ENCODE measurements at regions not wholly inside any gene's neighbourhood (a gene's known extent, or its start where the extent isn't known, plus 50 kb on each side); places are given as distances from the start of the nearest gene placed in this dataset.

GRCh38 chr9:108336575-108336974 lies 519.2 kb downstream of the ACTL7B start:
- Histone ChIP-seq H3K79me1 (ENCODE audit: low read depth in 1 of 2, low read length in 2 of 2) (no peaks in the 10 kb centered on the region), H4K8ac (ENCODE audit: low read depth in 2 of 2, low read length in 2 of 2) (no peak overlapping the region), H2BK20ac (ENCODE audit: low read depth, low read length) (no peak overlapping the region), H3K9me1 (ENCODE audit: insufficient read depth, low read length) (no peaks in the 10 kb centered on the region), H2BK120ac (ENCODE audit: low read depth, low read length) (no peak overlapping the region), H3K23ac (ENCODE audit: low read depth, low read length) (no peak overlapping the region), H3K4me2 (ENCODE audit: low read depth, low read length) (no peak overlapping the region), H2AK5ac (ENCODE audit: low read depth, low read length) (no peak overlapping the region), H3K14ac (replicated peaks; ENCODE audit: low read depth, low read length) (no peak overlapping the region), H3K36me3 (ENCODE audit: control insufficient read depth, insufficient read depth, low read length) (no peaks in the 10 kb centered on the region), H3K4me1 (ENCODE audit: control insufficient read depth, insufficient read depth, low read length) (no peaks in the 10 kb centered on the region), H3K56ac (ENCODE audit: extremely low read depth, insufficient read depth, low read length) (no peak overlapping the region), H4K5ac (ENCODE audit: low read depth, low read length) (no peak overlapping the region), H3K4ac (ENCODE audit: low read depth, low read length) (no peak overlapping the region), H3K27ac (ENCODE audit: insufficient read depth, low read length) (no peak overlapping the region), H4K20me1 (ENCODE audit: insufficient read depth, low read length) (no peaks in the 10 kb centered on the region), H3K18ac (ENCODE audit: low read depth, low read length) (no peak overlapping the region), H2AFZ (replicated peaks; ENCODE audit: low read length, poor library complexity) (no peak overlapping the region), H3K27me3 (ENCODE audit: control insufficient read depth, insufficient read depth, low read length) (no peaks in the 10 kb centered on the region; the same call in 1 of the 2 replicates), H3K9me3 (ENCODE audit: control insufficient read depth, insufficient read depth, low read length) (no peaks in the 10 kb centered on the region), H4K91ac (ENCODE audit: insufficient read depth, low read depth, low read length) (no peak overlapping the region), H3K4me3 (ENCODE audit: insufficient read depth, low read depth, low read length) (no peak overlapping the region), H2AK9ac (replicated peaks; ENCODE audit: low read depth, low read length, poor library complexity) (no peak overlapping the region), H2BK15ac (ENCODE audit: low read depth, low read length) (no peak overlapping the region), H2BK5ac (ENCODE audit: low read depth, low read length, poor library complexity, severe bottlenecking) (no peak overlapping the region), H3K9ac (ENCODE audit: low read depth, low read length) (no peak overlapping the region)
- in situ Hi-C loops (cut with MboI; ENCODE audit: low sequenced_read_pairs): no loop called here
- TF ChIP-seq RFX5 (IDR thresholded peaks at IDR 0.05; ENCODE audit: low read depth, low read length): no peak
- intact Hi-C loops (cut with micrococcal nuclease): no loop called here
- POLR2A ChIA-PET (ENCODE audit: unreplicated experiment): no interaction called here
- CTCF ChIA-PET: no interaction called here
- ATAC-seq (ENCODE audit: low read depth) (no peak), DNase-seq (no peak)
- no TSS peak for BruUV-seq (replicated peaks)
- no CpG with 5 or more reads among the region's 2 CpGs for WGBS, 2 experiments (ENCODE audit: extremely low coverage in 2 of 2, insufficient read length in 1 of 2)
- dilution Hi-C loops (cut with HindIII; ENCODE audit: low sequenced_read_pairs, unreplicated experiment): no loop called here
